NCI-H526 (cell line): ENCODE measurements at regions not wholly inside any gene's neighbourhood (a gene's known extent, or its start where the extent isn't known, plus 50 kb on each side); places are given as distances from the start of the nearest gene placed in this dataset.

Source experiments
- DNase-seq, 2 experiments: peaks; one replicate each; lab custom pipeline; 2025; lab: John Stamatoyannopoulos, UW

DNA sequence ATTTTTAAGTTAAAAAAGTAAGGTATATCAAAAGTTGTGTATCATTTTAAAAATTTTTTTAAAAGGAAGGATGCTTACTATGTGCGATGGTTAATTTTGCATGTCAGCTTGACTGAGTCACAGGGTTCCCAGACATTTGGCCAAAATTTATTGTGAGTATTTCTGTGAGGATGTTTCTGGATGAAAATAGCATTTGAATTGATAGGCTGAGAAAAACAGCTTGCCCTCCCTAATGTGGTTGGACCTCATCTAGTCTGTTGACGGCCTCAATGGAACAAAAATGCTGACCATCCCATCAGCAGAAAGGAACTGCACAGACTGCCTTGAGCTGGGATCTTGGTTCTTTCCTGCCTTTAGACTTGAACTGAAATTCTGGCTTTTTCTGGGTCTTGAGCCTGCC lies 724.5 kb downstream of the NCAM2 start:
- DNase-seq, result no peak

DNA sequence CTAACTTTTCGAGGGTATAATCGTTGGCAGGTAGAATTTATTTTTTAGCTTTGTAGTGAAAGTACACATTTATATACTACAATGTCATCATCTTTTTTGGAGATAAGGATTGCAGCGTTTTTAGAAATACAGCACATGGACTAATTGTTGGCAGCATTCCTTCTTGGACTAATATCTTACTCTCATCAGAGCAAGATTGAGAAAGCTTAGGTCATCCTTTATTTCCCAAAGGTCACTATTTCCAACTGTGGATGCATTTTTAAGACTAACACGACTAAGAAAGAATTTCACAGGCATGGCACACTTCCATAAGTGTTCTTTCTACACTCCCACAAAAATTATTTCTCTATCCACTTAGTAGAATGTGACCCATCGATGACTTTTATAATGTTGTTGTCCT lies 732.3 kb downstream of the NCAM2 start:
- DNase-seq, result no peak

- DNase-seq, result no peak
Observed at GRCh38 chr21:21731626-21732025, 733.4 kb downstream of the NCAM2 start.

DNA sequence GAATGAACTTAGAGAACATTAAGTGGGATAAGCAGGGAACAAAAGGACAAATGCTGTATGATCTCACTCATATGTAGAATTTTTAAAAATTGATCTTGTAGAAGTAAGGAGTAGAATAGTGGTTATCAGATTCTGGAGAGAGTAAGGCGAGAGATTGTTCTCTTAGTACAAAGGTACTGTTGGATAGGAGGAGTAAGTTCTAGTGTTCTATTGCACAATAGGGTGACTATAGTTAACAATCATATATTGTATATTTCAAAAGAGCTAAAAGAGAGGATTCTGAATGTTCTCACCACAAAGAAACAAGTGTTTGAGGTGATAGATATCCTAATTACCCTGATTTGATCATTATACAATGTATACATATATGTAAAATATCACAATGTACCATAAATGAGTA lies 735.9 kb downstream of the NCAM2 start:
- no peak for DNase-seq

DNA sequence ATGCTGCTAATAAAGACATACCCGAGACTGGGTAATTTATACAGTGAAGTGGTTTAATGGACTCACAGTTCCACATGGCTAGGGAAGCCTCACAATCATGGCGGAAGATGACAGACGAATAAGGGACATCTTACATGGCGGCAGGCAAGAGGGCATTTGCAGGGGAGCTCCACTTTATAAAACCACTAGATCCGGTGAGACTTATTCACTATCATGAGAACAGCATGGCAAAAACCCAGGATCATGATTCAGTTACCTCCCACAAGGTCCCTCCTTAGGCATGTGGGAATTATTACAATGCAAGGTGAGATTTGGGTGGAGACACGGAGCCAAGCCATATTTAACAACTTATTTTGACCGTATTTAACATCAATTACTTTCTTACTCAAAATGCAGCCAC lies 739.0 kb downstream of the NCAM2 start:
- no peak for DNase-seq

DNA sequence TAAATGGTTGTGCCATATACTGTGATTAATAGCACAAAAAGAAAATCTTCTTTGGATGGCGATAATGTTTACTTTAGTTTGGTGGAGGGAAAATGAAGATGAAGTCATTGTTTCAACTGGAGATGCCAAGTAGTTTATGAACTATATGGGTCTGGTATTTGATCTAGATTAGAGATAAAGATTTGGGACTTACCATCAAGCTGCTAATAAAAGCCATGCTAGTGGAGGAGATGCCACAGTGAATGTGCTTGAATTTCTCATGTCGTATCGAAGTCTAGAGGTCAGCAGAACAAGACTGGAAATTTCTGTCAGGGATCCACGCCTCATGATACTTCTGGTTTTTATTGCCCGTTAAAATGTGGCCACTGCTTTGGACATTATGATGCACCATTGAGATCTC lies 742.0 kb downstream of the NCAM2 start:
- DNase-seq, result no peak

- no peak for DNase-seq
Observed at GRCh38 chr21:21750124-21750825, 752.1 kb downstream of the NCAM2 start.

DNA sequence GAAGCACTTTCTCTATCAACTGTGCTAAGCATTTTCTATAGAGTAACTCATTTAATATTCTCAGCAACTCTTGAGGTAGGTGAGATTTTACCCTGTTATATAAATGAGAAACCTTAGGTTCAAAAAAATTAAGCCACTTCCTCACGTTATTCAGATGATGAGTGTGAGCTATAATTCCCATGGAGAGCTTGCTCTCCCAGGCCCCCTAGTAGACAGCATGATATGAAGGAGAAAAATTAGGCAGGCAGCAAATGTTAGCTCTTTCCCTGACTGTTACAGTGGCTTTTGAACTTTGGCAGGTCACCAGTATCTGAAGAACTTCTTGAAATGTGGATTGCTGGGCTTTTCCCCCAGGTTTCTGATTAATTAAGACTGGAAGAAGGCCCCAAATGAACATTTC lies 753.1 kb downstream of the NCAM2 start:
- DNase-seq, result no peak

- DNase-seq, result no peak
Observed at GRCh38 chr21:21762855-21763254, 764.6 kb downstream of the NCAM2 start.

GRCh38 chr21:21764281-21764680 lies 766.1 kb downstream of the NCAM2 start:
- no peak for DNase-seq

GRCh38 chr21:21767276-21767675 lies 769.1 kb downstream of the NCAM2 start:
- DNase-seq, result no peak

GRCh38 chr21:21788591-21788990 lies 790.4 kb downstream of the NCAM2 start:
- DNase-seq, result no peak

- DNase-seq, result no peak
Observed at GRCh38 chr21:21801921-21802320, 803.7 kb downstream of the NCAM2 start.

- no peak for DNase-seq
Observed at GRCh38 chr21:21806711-21807597, 808.7 kb downstream of the NCAM2 start.

GRCh38 chr21:21807598-21807903 lies 809.3 kb downstream of the NCAM2 start:
- DNase-seq, result no peak

- no peak for DNase-seq
Observed at GRCh38 chr21:21813289-21813688, 815.1 kb downstream of the NCAM2 start.

GRCh38 chr21:21813934-21814333 lies 815.7 kb downstream of the NCAM2 start:
- no peak for DNase-seq

- DNase-seq, result no peak
Observed at GRCh38 chr21:21816778-21817177, 818.6 kb downstream of the NCAM2 start.

- DNase-seq, result no peak
Observed at GRCh38 chr21:21818898-21819297, 820.7 kb downstream of the NCAM2 start.

DNA sequence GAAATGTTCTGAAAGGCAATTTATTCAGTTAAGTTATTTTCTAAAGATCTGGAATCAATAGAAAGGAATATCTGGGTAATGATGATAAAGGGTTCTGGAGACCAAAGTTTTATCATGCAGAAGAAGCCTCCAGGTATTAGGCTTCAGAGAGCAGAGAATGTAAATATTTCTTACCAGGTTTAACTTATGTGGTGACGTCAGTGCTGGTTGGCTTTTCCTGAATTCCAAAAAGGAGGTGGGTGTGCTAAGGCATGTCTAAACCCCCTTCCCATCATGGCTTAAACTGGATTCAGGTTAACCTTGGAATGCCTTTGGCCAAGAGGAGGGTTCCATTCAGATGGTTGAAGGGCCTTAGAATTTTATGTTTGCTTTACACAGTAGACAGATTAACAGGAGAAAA lies 829.9 kb downstream of the NCAM2 start:
- DNase-seq, result no peak

GRCh38 chr21:21831036-21831435 lies 832.8 kb downstream of the NCAM2 start:
- no peak for DNase-seq

DNA sequence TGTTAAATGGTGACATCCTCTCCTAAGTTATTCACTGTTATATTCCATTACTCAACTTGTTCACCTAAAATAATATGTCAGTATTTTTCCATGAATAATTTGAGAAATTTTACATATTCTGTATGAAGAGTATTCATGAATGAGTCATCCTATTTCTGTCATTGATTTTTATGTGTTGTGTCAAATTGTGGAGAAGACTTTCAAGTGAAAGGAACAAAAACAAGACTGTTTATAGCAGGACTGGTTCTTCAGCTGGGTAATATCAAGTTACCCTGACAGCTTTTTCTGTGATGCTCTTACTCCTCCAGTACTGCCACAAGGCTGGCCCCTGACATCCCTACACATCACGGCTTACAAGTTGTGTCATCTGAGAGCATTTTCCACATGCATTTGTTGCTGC lies 847.7 kb downstream of the NCAM2 start:
- DNase-seq, result no peak

GRCh38 chr21:21851205-21851604 lies 853.0 kb downstream of the NCAM2 start:
- DNase-seq, result no peak

DNA sequence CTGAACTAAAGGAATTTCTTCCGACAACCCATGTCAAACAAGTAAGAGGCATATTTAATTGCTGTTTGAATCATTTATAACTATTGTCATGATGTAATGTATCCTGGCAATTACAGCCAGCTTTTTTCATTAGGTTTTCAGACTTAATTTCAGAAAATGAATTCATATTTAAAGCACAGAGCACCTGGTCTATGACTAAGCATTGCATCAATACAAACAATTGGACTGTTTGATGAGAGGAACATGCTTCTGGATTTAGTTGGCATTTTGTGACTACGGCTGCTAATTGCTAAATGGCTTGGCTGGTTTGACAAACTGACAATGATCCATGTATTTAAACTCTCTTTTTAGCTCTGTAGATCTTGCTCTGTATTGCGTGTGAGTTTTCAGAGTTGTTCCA lies 853.4 kb downstream of the NCAM2 start:
- no peak for DNase-seq
